ENCODE measurements at regions not wholly inside any gene's neighbourhood (a gene's known extent, or its start where the extent isn't known, plus 50 kb on each side); places are given as distances from the start of the nearest gene placed in this dataset.

DNA sequence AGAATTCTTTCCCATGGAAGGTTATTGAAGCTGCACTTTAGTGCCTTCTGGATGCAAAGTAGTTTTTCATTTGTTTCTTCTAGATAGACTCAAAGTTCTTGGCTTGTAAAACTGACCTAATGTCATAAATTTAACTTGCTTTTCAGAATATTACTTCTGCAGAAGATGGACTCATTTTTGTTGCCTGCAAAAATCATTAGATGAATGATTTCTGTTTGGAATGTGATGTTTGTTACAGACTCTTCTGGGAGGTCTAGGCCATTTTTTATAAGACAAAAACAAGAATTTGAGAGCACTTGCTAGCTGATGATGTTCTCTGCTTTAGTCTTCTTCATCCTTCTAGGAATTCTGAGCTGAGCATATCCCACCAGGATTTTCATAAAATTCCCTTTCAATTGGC lies 308.6 kb upstream of the GIMD1 start:
- peaks cover 6% of the 10 kb centered on the region for H3K9me3 ChIP-seq
- H3K27ac ChIP-seq: no peak overlapping the region
- no peak overlapping the region for H3K4me3 ChIP-seq
- no peaks in the 10 kb centered on the region for H3K4me1 ChIP-seq
- no peaks in the 10 kb centered on the region for H3K27me3 ChIP-seq (ENCODE audit: low read depth)
- ATAC-seq (no peak), DNase-seq (no peak)
- intact Hi-C loops (cut with DNase I): no loop called here
- TF ChIP-seq, protein P1, sequence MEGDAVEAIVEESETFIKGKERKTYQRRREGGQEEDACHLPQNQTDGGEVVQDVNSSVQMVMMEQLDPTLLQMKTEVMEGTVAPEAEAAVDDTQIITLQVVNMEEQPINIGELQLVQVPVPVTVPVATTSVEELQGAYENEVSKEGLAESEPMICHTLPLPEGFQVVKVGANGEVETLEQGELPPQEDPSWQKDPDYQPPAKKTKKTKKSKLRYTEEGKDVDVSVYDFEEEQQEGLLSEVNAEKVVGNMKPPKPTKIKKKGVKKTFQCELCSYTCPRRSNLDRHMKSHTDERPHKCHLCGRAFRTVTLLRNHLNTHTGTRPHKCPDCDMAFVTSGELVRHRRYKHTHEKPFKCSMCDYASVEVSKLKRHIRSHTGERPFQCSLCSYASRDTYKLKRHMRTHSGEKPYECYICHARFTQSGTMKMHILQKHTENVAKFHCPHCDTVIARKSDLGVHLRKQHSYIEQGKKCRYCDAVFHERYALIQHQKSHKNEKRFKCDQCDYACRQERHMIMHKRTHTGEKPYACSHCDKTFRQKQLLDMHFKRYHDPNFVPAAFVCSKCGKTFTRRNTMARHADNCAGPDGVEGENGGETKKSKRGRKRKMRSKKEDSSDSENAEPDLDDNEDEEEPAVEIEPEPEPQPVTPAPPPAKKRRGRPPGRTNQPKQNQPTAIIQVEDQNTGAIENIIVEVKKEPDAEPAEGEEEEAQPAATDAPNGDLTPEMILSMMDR (IDR thresholded peaks at IDR 0.05): no peak
- no peaks in the 10 kb centered on the region for H3K36me3 ChIP-seq

DNA sequence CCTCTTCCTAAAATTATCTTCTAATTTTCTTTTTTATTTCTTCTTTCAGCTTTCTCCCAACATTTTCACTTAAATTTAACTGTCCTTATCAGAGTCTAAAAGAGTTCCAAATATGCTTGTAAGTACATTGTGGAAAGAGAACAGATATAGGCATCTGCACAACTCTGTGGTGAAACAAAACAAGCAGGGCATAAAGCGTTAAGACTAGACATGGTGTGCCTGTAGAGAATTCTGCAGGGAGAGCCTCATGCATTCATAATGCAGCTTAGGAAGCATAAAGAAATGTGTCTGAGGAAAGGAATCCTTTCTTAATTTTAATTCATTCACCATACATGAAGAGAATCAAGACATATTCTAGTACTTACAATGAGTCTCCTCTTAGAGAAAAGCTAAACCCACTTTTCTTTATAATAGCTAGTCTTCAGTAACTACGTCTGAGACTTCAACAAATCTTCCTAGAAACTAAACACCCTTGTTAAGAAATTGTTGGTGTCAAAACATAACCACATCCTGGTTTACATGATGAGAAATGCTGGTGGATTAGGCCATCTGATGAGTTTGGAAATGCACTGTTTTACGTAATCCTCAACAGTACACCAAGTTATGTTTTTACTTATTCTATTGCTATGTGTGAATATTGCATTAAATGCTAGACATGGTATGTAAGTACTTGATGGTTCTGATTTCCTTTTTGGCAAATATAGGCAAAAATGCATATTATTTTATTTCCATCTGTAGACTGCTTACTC lies 307.8 kb upstream of the GIMD1 start:
- Histone ChIP-seq H3K9me3 (peaks cover 6% of the 10 kb centered on the region), H3K4me3 (no peak overlapping the region), H3K36me3 (no peaks in the 10 kb centered on the region), H3K27ac (no peak overlapping the region), H3K4me1 (no peaks in the 10 kb centered on the region), H3K27me3 (ENCODE audit: low read depth) (no peaks in the 10 kb centered on the region)
- intact Hi-C loops (cut with DNase I): no loop called here
- TF ChIP-seq, protein P1 (IDR thresholded peaks at IDR 0.05): no peak
- ATAC-seq (peak; percentile 38 to 39), DNase-seq (no peak)

DNA sequence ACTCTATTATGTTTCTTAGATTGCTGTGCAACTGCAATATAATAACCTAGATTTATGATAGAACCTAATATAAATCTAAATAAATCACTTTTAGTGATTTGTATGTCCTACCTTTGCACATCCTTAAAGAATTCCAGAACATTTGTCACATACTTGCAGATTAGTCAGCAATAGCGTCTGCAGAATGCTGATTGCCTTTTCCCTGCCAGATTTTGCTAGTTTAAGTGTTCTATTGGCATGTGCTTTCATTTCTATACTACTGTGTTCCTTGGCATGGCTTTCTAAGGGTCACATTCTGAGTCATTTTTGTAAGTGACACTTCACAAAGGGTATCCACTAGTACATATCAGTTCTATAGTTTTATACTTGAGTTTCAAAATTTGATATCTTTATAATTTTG lies 303.1 kb upstream of the GIMD1 start:
- Histone ChIP-seq H3K9me3 (peaks cover 6% of the 10 kb centered on the region), H3K36me3 (no peaks in the 10 kb centered on the region), H3K27ac (no peak overlapping the region), H3K27me3 (ENCODE audit: low read depth) (no peaks in the 10 kb centered on the region), H3K4me3 (no peak overlapping the region), H3K4me1 (no peaks in the 10 kb centered on the region)
- TF ChIP-seq, protein P1 (IDR thresholded peaks at IDR 0.05): no peak
- ATAC-seq (no peak), DNase-seq (no peak)
- intact Hi-C loops (cut with DNase I): no loop called here

DNA sequence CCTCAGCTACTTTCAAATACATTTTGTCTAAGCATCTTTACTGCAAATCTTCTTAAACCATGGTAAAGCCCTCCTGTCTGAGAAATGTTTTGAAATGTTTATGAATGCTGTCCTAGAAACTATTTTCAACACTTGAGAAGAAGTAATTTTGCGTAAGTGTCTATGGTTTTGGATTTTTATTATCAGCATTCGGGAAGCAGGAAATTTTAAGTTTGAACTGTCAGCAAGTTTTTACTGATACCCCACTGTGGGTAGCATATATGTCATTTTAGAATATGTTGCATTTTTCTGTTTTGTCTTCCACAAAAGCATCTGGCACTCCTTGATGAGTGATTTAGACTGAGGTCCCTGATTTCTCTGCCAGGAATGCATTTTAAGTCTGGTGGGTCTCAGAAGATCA lies 302.4 kb upstream of the GIMD1 start:
- intact Hi-C loops (cut with DNase I): no loop called here
- DNase-seq: no peak

DNA sequence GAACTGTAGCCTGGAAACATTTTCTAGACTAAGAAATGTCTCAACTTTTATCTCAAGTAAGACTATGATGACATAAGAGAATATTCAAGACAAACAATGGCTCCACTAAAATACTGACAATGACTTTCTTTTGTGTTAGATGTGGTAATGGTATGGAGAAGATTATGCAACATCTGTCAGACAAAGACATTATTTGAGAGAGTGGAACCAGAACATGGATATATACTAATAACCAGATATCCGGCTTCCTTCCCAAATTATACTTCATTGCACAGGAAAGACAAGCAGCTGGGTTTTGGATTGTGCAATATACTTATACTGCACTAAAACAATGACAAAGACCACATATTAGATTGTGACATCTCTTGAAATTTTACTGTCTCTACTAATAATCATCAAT lies 290.8 kb upstream of the GIMD1 start:
- ATAC-seq (no peak), DNase-seq (no peak)
- Histone ChIP-seq H3K4me3 (no peak overlapping the region), H3K27me3 (ENCODE audit: low read depth) (no peaks in the 10 kb centered on the region), H3K9me3 (no peaks in the 10 kb centered on the region), H3K36me3 (no peaks in the 10 kb centered on the region), H3K27ac (no peak overlapping the region), H3K4me1 (no peaks in the 10 kb centered on the region)
- intact Hi-C loops (cut with DNase I): no loop called here
- TF ChIP-seq, protein P1 (IDR thresholded peaks at IDR 0.05): no peak

More for the DNA sequence above, 302.4 kb upstream of the GIMD1 start:
- no peaks in the 10 kb centered on the region for H3K36me3 ChIP-seq
- H3K4me1 ChIP-seq: no peaks in the 10 kb centered on the region
- H3K27ac ChIP-seq: no peak overlapping the region
- H3K9me3 ChIP-seq: peaks cover 6% of the 10 kb centered on the region
- ATAC-seq: no peak
- no peak overlapping the region for H3K4me3 ChIP-seq
- TF ChIP-seq, protein P1 (IDR thresholded peaks at IDR 0.05): no peak
- H3K27me3 ChIP-seq (ENCODE audit: low read depth): no peaks in the 10 kb centered on the region
